Renal cortex interstitium (tissue), 11 donors: ENCODE measurements at regions not wholly inside any gene's neighbourhood (a gene's known extent, or its start where the extent isn't known, plus 50 kb on each side); places are given as distances from the start of the nearest gene placed in this dataset.
A peak's percentile ranks its signal among the peaks of the same experiment; 100 is the strongest.

Source experiments
- DNase-seq, 11 donors: peaks; one replicate each; pipeline ENCODE4 v3.0.0-alpha.2; 2013; ENCODE audit warnings: low read depth in 9 of 11, low spot score in 4 of 11; ENCODE audit errors: extremely low read depth in 1 of 11

DNA sequence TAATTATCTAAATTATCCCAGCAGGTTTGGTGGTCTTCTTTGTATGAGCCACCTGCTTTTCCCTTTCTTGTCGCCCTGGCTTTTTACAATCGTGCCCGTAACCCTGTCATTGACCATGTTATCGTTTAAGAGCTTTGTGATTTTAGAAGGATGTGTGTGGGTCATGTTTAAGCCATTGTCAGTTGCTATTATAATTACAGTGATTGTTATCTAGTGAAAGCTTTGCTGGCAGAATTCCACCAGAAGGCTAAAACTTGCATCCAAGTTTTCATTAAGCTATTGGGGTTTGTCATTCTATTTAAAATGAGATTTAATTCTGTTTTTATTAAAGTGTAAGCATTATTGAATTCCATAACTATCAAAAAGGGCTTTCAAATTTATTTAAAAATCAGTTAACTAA is 354.2 kb upstream of the TMEM229A start:
- no peak for DNase-seq

- DNase-seq, result no peak
Measured at GRCh38 chr7:124379296-124379695, 346.4 kb upstream of the TMEM229A start.

DNA sequence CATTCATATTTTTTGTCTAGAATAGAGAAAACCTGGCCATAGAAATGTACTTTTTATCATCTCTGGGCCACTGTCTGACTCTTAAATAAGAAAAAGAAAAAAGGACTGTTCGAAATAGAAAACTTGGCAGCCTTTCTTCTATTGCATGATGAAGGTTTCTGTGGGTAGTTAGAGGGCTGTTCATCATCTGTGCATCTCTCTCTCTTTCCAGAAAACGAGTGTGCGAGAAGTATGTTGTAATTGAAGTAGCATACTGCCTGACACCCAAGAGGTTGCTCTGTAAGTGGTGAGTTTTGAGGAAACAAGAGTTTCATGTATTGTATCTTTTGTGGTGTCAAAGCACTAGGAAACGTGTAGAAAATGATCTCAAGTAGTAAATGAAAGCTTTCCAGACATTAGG is 343.2 kb upstream of the TMEM229A start:
- DNase-seq, result no peak

DNA sequence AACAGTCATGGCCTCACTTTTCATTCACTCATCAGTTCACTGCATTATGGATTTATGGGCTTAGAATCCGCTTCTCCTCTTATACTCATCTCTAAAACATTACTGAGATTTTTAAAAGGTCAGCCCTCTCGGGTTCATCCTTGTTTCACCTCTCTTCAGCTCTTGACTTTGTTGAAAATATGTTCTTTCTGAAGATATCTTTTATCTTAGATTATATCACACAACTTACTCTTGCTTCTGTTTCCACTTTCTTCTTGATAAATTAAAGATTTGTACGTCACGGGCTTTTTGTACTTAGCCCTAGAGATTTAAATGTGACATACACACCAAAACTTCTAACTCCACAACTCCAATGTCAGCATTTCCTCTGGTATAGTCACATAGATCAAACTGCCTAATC is 342.5 kb upstream of the TMEM229A start:
- DNase-seq, result no peak

DNA sequence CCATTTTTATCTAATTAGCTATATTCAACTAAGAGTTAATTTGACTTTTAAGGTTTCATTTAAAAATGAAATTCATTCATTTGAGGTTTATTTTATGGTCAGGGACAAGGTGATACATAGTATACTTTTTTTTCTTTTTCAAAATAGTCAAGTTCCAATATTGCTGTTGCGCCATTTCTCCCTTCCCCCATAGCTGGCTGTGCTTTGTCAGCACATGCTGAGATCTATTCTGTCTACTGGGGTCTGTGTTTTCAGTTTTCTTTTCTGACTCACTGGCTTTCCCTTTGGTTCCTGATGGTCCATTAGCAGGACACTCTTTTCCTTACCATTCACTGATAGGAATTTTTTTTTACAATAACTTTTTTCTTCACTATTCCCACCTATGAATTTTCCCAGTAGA is 336.4 kb upstream of the TMEM229A start:
- DNase-seq, result no peak

DNA sequence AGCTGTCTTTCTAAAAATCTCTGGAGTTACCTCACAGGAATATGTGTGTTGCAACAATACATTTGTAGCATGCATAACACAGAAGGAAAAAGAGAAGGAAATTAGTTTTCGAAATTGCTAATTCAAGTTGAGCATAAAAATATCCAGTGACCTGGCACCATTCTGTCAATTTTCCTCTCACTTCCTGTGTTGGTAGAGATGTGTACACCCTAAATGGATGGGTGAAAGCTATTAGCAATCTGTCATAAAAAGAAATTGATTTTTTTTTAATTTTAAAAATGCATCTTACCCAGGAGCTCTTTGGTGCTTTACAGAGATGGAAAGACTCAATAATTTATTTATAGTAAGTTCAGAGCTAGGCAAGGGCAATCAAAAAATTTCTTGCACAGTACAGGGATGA is 333.3 kb upstream of the TMEM229A start:
- DNase-seq, result no peak

DNA sequence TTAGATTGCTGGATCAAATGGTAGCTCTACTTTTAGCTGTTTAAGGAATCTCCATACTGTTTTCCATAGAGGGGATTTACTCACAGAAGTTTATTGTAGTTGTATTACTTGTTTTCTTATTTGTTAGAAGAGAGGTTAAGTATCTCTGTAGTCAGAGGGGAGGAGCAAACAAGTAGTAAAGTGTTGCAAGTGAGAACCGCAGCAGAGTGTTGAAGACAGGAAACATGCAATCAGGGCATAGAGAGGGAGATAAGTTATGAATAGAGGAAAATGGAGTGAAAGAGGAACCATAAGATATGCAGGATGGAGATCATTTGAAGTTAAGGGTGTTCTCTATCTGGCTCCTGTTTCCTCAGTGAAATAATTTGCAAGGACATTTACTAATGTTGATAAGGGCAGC is 331.4 kb upstream of the TMEM229A start:
- DNase-seq, result no peak

DNA sequence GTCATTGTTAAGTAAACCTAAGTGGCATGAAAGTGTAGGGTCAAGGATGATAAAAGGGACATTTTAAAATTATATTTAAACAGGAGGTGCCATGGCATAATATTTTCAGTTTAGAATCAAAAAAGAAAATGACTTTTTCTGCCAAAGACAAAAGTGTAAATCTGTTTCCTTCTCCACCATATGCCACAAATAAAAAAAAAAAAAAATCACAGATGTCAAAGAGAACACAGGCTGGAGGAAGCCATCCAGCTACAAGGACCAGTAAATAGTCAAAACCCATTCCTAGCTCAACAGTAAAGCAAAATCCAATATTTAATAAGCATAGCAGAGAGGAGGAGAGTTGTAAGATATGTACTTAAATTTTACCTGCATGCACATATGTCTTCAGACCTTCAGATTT is 321.3 kb upstream of the TMEM229A start:
- DNase-seq, result no peak

GRCh38 chr7:124351950-124352349 is 319.1 kb upstream of the TMEM229A start:
- no peak for DNase-seq

DNA sequence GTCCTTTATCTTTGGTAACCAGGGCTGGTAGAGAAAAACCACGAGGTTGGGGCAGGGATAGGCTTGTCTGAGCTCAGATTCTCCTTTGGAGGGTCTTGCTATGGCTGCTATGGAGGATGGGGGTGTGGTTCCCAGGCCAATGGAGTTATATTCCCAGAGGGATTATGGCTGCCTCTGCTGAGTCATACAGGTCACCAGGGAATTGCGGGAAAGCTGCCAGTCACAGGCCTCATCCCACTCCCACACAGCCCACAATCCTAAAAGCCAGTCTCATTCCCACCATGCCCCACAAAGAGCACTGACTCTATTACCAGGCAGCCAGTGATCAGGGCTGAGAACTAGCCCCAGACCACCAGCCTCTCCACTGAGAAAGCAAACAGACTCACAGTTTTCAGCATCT is 316.6 kb upstream of the TMEM229A start:
- DNase-seq, result no peak

GRCh38 chr7:124338861-124339260 is 306.0 kb upstream of the TMEM229A start:
- DNase-seq, result no peak

- DNase-seq, result no peak
Measured at GRCh38 chr7:124330731-124331407, 298.0 kb upstream of the TMEM229A start.

DNA sequence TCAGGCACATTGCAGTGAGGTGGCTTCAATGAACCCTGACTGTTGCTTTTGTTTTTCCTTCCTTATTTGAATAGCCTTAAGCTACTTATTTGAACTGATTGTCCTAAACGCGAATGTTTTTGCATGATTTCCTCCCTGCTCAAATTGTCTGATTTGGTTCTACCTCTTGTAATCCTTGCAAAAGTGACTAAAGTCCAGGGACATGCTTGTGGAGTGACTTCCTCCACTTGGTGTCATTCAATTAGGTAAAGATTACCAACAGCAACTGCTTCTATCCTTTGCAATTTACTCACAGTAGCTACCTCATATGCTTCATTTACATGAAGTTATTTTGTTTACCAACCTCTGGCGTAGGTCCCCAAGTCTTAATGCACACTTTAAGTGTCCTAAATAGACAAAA is 295.9 kb upstream of the TMEM229A start:
- DNase-seq, result peak in 2 of 11 donors; percentile 1 to 4

DNA sequence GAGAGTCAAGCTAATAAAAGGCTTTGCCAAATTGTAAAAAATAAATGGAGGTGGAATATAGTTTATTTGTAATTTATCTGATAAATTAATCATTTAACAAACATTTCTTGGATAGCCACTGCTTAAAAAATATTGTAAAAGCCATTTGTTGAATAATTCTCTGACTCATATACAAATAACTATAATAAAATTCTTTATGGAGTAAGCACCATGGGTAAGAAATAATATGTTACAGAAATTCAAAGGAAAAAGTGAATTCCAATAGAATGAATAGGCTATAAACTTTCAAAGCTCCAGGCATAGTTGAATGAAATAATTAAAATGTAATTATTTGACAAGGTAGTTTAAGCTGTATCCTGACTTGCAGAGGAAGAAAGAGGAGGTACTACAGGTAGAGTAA is 291.4 kb upstream of the TMEM229A start:
- no peak for DNase-seq

- DNase-seq, result no peak
Measured at GRCh38 chr7:124323597-124323996, 290.7 kb upstream of the TMEM229A start.

- DNase-seq, result no peak
Measured at GRCh38 chr7:124322561-124322960, 289.7 kb upstream of the TMEM229A start.

GRCh38 chr7:124318721-124319450 is 286.0 kb upstream of the TMEM229A start:
- no peak for DNase-seq

- DNase-seq, result no peak
Measured at GRCh38 chr7:124310934-124311390, 278.1 kb upstream of the TMEM229A start.

GRCh38 chr7:124308384-124308783 is 275.5 kb upstream of the TMEM229A start:
- no peak for DNase-seq

DNA sequence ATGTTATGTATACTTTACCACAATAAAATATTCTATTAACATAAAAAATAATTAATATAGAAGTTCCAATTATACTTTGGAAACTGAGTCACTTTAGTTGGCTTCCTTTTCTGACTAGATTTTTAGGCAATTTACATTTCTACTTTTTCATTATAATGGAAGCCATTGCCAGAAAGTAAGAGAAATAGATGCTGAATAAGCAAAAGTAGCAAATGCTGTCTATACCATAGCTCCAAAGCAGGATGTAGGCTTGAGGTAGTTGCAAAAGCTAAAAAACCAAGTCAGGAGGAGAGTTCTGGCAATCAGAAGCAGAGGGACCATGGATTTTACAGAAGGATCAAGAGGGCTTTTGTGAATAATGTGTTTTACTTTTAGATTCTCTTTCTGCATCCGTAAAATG is 262.4 kb upstream of the TMEM229A start:
- DNase-seq, result no peak

GRCh38 chr7:124284937-124285336 is 252.1 kb upstream of the TMEM229A start:
- no peak for DNase-seq
